ENCODE measurements at regions not wholly inside any gene's neighbourhood (a gene's known extent, or its start where the extent isn't known, plus 50 kb on each side); places are given as distances from the start of the nearest gene placed in this dataset.

GRCh38 chr18:44541781-44542180 is 138.9 kb upstream of the SETBP1 start:
- Histone ChIP-seq H3K36me3 (no peaks in the 10 kb centered on the region), H3K4me3 (no peak overlapping the region), H3K9me3 (no peaks in the 10 kb centered on the region), H3K27me3 (no peaks in the 10 kb centered on the region), H3K27ac (no peak overlapping the region), H3K4me1 (no peaks in the 10 kb centered on the region)
- no peak for DNase-seq
- 0 to 5% (median 0%) methylated on average over 1 of the region's 1 CpG for WGBS, 5 donors
- intact Hi-C loops (cut with DNase I; ENCODE audit: low total_unique reads): no loop called here
- no peak for TF ChIP-seq EP300 (IDR thresholded peaks at IDR 0.05)
- TF ChIP-seq POLR2AphosphoS5 (IDR thresholded peaks at IDR 0.05): no peak
- TF ChIP-seq CTCF (IDR thresholded peaks at IDR 0.05): no peak
- TF ChIP-seq POLR2A (IDR thresholded peaks at IDR 0.05): no peak

GRCh38 chr18:44543387-44543786 is 137.3 kb upstream of the SETBP1 start:
- no peak for DNase-seq
- H3K9me3 ChIP-seq: no peaks in the 10 kb centered on the region
- H3K4me1 ChIP-seq: no peaks in the 10 kb centered on the region
- 95 to 98% (median 97%) methylated on average over 2 of the region's 2 CpGs for WGBS, 5 donors
- no peak overlapping the region for H3K4me3 ChIP-seq
- no peaks in the 10 kb centered on the region for H3K27me3 ChIP-seq
- intact Hi-C loops (cut with DNase I; ENCODE audit: low total_unique reads): no loop called here
- TF ChIP-seq POLR2AphosphoS5 (IDR thresholded peaks at IDR 0.05) (no peak), EP300 (IDR thresholded peaks at IDR 0.05) (no peak), POLR2A (IDR thresholded peaks at IDR 0.05) (no peak), CTCF (IDR thresholded peaks at IDR 0.05) (no peak)
- H3K36me3 ChIP-seq: no peaks in the 10 kb centered on the region
- no peak overlapping the region for H3K27ac ChIP-seq

- H3K36me3 ChIP-seq: no peaks in the 10 kb centered on the region
- no peaks in the 10 kb centered on the region for H3K9me3 ChIP-seq
- DNase-seq: no peak
- TF ChIP-seq CTCF (IDR thresholded peaks at IDR 0.05) (no peak), POLR2A (IDR thresholded peaks at IDR 0.05) (no peak), EP300 (IDR thresholded peaks at IDR 0.05) (no peak), POLR2AphosphoS5 (IDR thresholded peaks at IDR 0.05) (no peak)
- intact Hi-C loops (cut with DNase I; ENCODE audit: low total_unique reads): no loop called here
- no peak overlapping the region for H3K27ac ChIP-seq
- WGBS, 5 donors: 89 to 98% (median 94%) methylated on average over 2 of the region's 2 CpGs
- no peaks in the 10 kb centered on the region for H3K4me1 ChIP-seq
- no peaks in the 10 kb centered on the region for H3K27me3 ChIP-seq
- no peak overlapping the region for H3K4me3 ChIP-seq
These were observed 135.2 kb upstream of the SETBP1 start for GRCh38 chr18:44545359-44545985.

GRCh38 chr18:44546954-44547353 is 133.7 kb upstream of the SETBP1 start:
- H3K4me1 ChIP-seq: no peaks in the 10 kb centered on the region
- no peaks in the 10 kb centered on the region for H3K9me3 ChIP-seq
- H3K36me3 ChIP-seq: no peaks in the 10 kb centered on the region
- H3K27me3 ChIP-seq: no peaks in the 10 kb centered on the region
- whole genome bisulfite sequencing, 5 donors: 57 to 94% (median 87%) methylated on average over 3 of the region's 3 CpGs
- no peak for TF ChIP-seq POLR2A (IDR thresholded peaks at IDR 0.05)
- TF ChIP-seq EP300 (IDR thresholded peaks at IDR 0.05): no peak
- TF ChIP-seq CTCF (IDR thresholded peaks at IDR 0.05): no peak
- TF ChIP-seq POLR2AphosphoS5 (IDR thresholded peaks at IDR 0.05): no peak
- DNase-seq: no peak
- no peak overlapping the region for H3K4me3 ChIP-seq
- intact Hi-C loops (cut with DNase I; ENCODE audit: low total_unique reads): no loop called here
- no peak overlapping the region for H3K27ac ChIP-seq
